GM21447 (cell line): ENCODE measurements at regions not wholly inside any gene's neighbourhood (a gene's known extent, or its start where the extent isn't known, plus 50 kb on each side); places are given as distances from the start of the nearest gene placed in this dataset.

Experiments
- ATAC-seq: cut with Tn5 transposase; IDR thresholded peaks from one replicate; pipeline ENCODE4 v1.9.1; 2021; ENCODE audit not compliant: unreplicated experiment

- ATAC-seq: no peak
These were observed 926.3 kb downstream of the FSTL5 start for GRCh38 chr4:161237495-161237894.

DNA sequence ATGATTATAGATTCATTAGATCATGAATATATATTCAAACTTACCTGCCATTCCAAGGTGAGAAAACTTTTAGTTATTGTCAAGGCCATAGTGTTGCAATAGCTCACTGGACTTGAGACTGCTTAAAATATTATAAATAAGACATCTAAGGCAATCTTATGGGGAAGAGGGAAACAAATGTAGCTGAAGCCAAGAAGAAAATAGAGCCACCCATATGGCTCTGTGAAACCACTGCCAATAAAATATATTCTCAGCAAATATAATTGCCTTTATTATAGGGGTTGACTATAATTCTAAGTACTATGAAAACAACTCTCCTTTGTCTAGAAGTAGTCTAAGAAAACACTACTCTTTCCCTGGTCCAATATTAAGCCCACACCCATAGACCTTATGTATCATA lies 938.5 kb downstream of the FSTL5 start:
- ATAC-seq: no peak

- no peak for ATAC-seq
These were observed 940.9 kb downstream of the FSTL5 start for GRCh38 chr4:161222889-161223288.

DNA sequence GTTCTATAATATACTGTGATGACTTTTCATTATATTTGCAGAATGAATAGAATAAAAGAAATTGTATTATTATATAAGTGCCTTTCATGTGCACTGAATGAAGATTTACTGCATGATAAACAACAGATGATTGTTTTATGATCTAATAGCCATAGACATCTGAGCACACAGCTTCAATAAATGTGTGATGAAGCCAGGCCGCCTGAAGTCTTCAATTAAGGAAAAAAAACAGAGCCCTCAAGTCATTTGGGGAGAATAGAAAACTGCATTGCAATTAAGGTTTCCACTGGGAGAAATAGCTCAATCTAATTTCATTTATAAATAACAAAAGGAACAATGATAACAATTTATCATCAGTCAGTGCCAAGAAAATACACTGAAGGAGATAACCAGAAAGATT lies 955.2 kb downstream of the FSTL5 start:
- ATAC-seq: no peak

GRCh38 chr4:161206528-161207080 lies 957.2 kb downstream of the FSTL5 start:
- no peak for ATAC-seq

DNA sequence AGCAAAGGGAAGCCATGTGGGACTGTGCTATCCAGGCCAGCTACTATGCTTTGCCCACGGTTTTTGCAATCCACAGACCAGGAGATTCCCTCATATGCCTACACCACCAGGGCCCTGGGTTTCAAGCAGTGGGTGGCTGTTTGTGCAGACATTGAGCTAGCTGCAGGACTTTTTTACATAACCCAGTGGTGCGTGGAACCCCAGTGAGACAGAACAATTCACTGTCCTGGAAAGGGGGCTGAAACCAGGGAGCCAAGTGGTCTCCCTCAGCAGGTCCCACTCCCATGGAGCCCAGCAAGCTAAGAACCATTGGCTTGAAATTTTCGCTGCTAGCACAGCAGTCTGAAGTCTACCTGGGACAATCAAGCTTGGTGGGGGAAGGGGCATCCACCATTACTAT lies 959.9 kb downstream of the FSTL5 start:
- ATAC-seq: no peak

GRCh38 chr4:161197912-161198311 lies 965.9 kb downstream of the FSTL5 start:
- no peak for ATAC-seq

DNA sequence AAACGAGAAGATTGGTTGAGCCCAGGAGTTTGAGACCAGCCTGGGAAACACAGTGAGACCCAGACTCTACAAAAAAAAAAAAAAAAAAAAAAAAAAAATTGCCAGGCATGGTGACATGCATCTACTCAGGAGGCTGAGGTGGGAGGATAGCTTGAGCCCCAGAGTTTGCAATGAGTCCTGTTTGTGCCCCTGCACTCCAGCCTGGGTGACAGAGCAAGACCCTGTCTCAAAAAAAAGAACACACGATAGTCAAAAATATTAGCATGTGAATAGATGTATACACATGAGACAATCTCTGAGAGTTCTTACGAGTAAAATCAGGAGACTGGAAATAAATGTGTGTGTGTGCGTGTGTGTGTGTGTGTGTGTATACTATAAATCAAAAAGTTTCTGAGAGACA lies 966.3 kb downstream of the FSTL5 start:
- no peak for ATAC-seq

DNA sequence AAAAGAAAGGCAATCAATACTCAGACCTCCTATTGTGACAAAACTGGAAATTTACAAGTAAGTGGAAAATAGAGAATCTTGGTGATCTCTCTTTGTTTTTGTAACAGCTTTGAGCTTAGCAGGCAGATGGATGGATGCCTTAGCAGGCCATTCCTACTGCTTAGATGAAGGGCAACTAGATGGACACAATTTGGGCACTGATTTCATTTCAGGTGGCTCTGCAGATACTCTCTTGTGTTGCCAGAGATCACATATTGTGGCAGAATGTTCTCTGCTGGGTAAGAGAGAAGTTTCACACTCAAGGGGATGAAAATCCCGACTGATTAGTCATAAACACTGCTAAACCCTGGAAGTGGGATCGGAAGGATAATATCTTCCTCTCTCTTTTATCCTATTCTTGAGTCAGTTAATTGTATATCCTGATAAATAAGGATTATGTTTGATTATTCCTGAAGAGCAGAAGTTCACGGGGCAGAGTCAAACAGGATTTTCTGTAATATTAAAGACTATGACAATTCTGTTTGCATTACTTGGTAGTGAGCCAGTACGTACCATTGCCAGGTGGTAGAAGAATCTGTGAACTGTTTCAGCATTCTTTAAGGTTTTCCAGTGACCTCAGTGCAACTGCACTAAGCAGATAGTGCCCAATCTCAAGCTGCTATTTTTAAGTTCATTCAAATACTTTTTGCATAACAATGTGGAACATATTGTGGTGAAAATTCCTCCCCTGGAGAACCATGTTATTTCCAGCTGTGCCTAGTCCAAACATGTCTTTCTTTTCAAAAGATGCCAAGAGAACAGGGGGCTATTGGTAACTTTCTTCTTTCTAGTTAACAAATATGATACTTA lies 974.3 kb downstream of the FSTL5 start:
- ATAC-seq: no peak

- ATAC-seq: no peak
These were observed 975.2 kb downstream of the FSTL5 start for GRCh38 chr4:161188578-161188977.

- ATAC-seq: no peak
These were observed 976.2 kb downstream of the FSTL5 start for GRCh38 chr4:161187569-161187968.

DNA sequence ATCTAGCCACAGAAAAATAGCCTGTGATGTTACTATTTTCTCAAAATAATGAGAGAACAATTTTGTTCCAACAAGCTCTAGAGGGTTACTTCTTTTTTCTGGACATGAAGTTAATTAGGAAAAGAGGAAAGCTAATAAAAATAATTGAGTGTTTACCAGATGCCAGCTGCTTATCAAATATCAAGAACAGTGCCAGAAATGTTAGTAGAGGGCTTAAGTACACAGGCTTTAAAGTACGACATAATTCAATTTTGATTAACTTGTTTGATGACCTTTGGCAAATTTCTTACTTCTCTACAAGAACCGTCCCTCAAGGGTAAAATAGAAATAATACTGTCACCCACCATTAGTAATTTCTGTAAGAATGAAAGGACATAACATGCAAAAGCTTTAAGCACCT lies 977.0 kb downstream of the FSTL5 start:
- ATAC-seq: no peak

- no peak for ATAC-seq
These were observed 977.8 kb downstream of the FSTL5 start for GRCh38 chr4:161186012-161186411.

GRCh38 chr4:161183729-161184128 lies 980.1 kb downstream of the FSTL5 start:
- ATAC-seq: no peak

DNA sequence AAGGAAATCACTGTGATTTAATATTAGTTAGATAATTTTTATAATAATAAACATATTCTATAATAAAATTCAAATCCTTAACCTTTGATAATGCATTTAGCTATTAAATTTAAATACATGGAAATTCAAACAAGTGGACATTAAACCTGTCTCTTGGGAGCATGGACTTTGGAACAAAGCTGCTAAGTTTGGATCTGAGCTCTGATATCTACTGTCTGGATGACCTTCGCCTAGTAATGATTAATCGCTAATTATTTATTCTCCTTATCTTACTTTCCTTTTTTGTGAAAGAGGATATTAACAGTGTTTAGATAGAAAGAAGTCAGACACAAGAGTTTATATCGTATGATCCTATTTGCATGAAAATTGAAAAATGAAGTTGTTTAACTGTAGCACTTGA lies 980.9 kb downstream of the FSTL5 start:
- ATAC-seq: no peak

DNA sequence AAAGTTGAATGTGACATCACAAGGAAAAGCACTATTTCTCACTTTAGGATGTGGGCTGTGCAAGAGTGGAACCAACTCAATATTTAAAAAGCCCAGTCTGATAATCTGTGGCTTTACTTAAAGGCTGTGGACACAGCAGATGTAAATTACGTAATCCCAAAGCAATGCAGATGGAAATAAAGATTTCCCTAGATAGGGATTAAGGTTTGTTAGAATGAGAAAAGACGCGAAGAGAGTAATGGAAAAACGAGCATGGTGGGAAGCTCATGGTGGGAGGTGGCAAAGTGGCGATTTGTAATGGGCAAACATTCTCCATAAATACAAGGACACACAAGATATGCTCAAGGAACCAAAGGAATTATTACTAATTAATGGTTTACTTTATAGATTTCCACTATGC lies 985.5 kb downstream of the FSTL5 start:
- no peak for ATAC-seq

GRCh38 chr4:161172396-161173026 lies 991.3 kb downstream of the FSTL5 start:
- no peak for ATAC-seq

GRCh38 chr4:161167539-161167938 lies 996.3 kb downstream of the FSTL5 start:
- no peak for ATAC-seq

GRCh38 chr4:161160718-161161117 lies 1003.1 kb downstream of the FSTL5 start:
- no peak for ATAC-seq

DNA sequence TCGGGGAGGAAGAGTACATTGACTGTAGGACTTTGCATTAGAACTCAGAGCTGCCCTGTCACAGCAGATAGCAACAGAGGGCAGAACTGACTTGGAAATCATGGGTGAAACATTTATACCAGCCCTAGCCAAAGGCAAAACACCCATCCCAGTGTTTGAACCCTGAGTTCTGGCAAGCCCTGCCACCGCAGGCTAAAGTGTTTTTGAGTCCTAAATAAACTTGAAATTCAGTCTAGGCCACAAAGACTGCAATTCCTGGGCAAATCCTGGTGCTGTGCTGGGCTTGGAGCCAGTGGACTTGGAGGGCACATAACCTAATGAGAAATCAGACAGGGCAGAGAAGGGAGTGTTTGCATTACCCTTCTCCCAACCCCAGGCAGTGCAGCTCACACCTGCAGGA lies 1015.7 kb downstream of the FSTL5 start:
- no peak for ATAC-seq

DNA sequence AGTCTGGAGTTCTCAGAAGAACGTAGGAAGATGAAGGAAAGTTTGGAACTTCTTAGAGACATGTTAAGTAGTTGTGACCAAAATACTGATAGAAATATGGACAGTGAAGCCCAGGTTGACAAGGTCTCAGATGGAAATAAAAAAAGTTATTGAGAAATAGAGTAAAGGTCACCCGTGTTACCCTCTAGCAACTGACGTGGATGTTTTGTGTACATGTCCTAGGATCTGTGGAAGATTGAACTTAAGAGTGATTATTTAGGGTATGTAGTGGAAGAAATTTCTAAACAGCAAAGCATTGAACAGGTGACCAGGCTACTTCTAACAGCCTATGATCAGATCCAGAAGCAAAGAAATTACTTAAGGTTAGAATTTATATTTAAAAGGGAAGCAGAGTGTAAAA lies 1020.4 kb downstream of the FSTL5 start:
- no peak for ATAC-seq

DNA sequence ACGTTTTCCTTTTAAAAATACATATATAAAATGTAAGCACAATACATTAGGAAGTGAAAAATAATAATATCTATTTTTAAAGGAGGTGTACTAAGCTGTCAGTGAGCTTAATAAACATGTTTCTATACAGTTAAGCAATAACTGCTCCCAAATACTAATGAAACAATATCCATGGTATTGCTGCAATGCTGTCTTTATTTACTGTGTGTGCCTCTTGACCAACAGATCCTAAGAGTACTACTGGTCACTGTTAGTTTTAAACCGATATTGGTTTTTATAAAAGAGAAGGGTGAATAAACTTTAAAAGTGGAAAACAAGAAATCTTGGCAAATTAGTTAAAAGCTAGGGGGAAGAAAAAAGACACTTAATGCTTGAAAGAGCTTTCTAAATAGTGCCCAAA lies 1029.0 kb downstream of the FSTL5 start:
- no peak for ATAC-seq
